ENCODE measurements at regions not wholly inside any gene's neighbourhood (a gene's known extent, or its start where the extent isn't known, plus 50 kb on each side); places are given as distances from the start of the nearest gene placed in this dataset.

- no peak for DNase-seq (ENCODE audit: low spot score)
- no peaks in the 10 kb centered on the region for H3K4me1 ChIP-seq (ENCODE audit: control insufficient read depth in 4 of 4, insufficient read depth in 4 of 4, low read length in 3 of 4)
- H3K27ac ChIP-seq (ENCODE audit: low read depth in 1 of 2, low read length in 2 of 2), result no peak overlapping the region
- no peak overlapping the region for H3K4me3 ChIP-seq (ENCODE audit: low read depth in 1 of 3, low read length in 3 of 3)
- peaks cover 0 to 5% (median 0%) of the 10 kb centered on the region in 4 donors for H3K27me3 ChIP-seq (ENCODE audit: control insufficient read depth in 4 of 4, insufficient read depth in 4 of 4, low read length in 3 of 4)
- H3K9me3 ChIP-seq (ENCODE audit: control insufficient read depth in 4 of 4, low read length in 3 of 4), result no peaks in the 10 kb centered on the region
- H3K9ac ChIP-seq (ENCODE audit: low read depth in 1 of 2, low read length in 2 of 2), result no peak overlapping the region
- no peak for TF ChIP-seq YY1 (IDR thresholded peaks at IDR 0.05)
- no peak for TF ChIP-seq CTCF (IDR thresholded peaks at IDR 0.05; ENCODE audit: low read depth, low read length, missing input control)
- TF ChIP-seq ATF3 (IDR thresholded peaks at IDR 0.05), result no peak
- no peak for TF ChIP-seq HNF4G (IDR thresholded peaks at IDR 0.05)
- no peak for TF ChIP-seq ZBTB33 (IDR thresholded peaks at IDR 0.05)
- TF ChIP-seq RAD21 (IDR thresholded peaks at IDR 0.05), result no peak
- no peak for TF ChIP-seq SP1 (IDR thresholded peaks at IDR 0.05)
- TF ChIP-seq TAF1 (conservative IDR thresholded peaks at IDR 0.05), result no peak
- TF ChIP-seq EGR1 (IDR thresholded peaks at IDR 0.05; ENCODE audit: low read depth in 2 of 2), result no peak
- TF ChIP-seq FOXA2 (IDR thresholded peaks at IDR 0.05), result no peak
- no peak for TF ChIP-seq GABPA (IDR thresholded peaks at IDR 0.05 in 1 of 2, conservative IDR thresholded peaks at IDR 0.05 in 1 of 2)
- TF ChIP-seq MAX (IDR thresholded peaks at IDR 0.05), result no peak
- no peak for TF ChIP-seq NR2F2 (IDR thresholded peaks at IDR 0.05)
- TF ChIP-seq RXRA (IDR thresholded peaks at IDR 0.05), result no peak
- no peak for TF ChIP-seq JUND (IDR thresholded peaks at IDR 0.05)
- TF ChIP-seq REST (IDR thresholded peaks at IDR 0.05), result no peak
- no peak for TF ChIP-seq FOXA1 (IDR thresholded peaks at IDR 0.05)
- no peak for TF ChIP-seq HNF4A (conservative IDR thresholded peaks at IDR 0.05)
- no peaks in the 10 kb centered on the region for H3K36me3 ChIP-seq (ENCODE audit: control insufficient read depth in 4 of 4, insufficient read depth in 3 of 4, low read depth in 1 of 4, low read length in 3 of 4)
Measured at GRCh38 chr2:198253995-198254394, 449.6 kb downstream of the PLCL1 start.

Data from liver (tissue), 7 donors.